DND-41 (cell line): ENCODE measurements at regions not wholly inside any gene's neighbourhood (a gene's known extent, or its start where the extent isn't known, plus 50 kb on each side); places are given as distances from the start of the nearest gene placed in this dataset.

Source experiments
- ATAC-seq: fragments of 200-7000 bp; cut with Tn5 transposase; 3 replicates; pipeline ENCODE4 v1.9.1; 2021; ENCODE audit warnings: low read depth; ENCODE audit not compliant: insufficient read depth
- DNase-seq: peaks from one replicate; pipeline ENCODE4 v3.0.0-alpha.2; 2020
- H2AFZ ChIP-seq: 2 replicates; pipeline ENCODE4 v1.6.0; 2012; ENCODE audit warnings: low read depth, low read length
- H3K27ac ChIP-seq: 2 replicates; pipeline ENCODE4 v1.5.1; 2012; ENCODE audit warnings: low read length, inconsistent platforms
- H3K27me3 ChIP-seq: fragments of 200-600 bp; sonication (generic); 2 replicates; pipeline ENCODE4 v1.6.0; 2012; ENCODE audit warnings: low read length, mild to moderate bottlenecking, inconsistent platforms; ENCODE audit not compliant: insufficient read depth, poor library complexity
- H3K36me3 ChIP-seq: 2 replicates; pipeline ENCODE4 v1.5.1; 2012; ENCODE audit warnings: low read length, inconsistent platforms; ENCODE audit not compliant: insufficient read depth
- H3K4me1 ChIP-seq: 2 replicates; pipeline ENCODE4 v1.5.1; 2012; ENCODE audit warnings: mild to moderate bottlenecking, low read length; ENCODE audit not compliant: insufficient read depth
- H3K4me2 ChIP-seq: 2 replicates; pipeline ENCODE4 v1.6.0; 2012; ENCODE audit warnings: mild to moderate bottlenecking, moderate library complexity, low read length, inconsistent platforms; ENCODE audit not compliant: insufficient read depth
- H3K4me3 ChIP-seq, 2 experiments: fragments of 200-600 bp in 1 of 2; shearing (Covaris generic) in 1 of 2; 2 replicates each; pipeline ENCODE4 v1.5.1; 2012 to 2016; ENCODE audit warnings: inconsistent platforms in 2 of 2, low read length in 2 of 2, mild to moderate bottlenecking in 2 of 2, low read depth in 1 of 2, moderate library complexity in 1 of 2
- H3K79me2 ChIP-seq: 2 replicates; pipeline ENCODE4 v1.6.0; 2012; ENCODE audit warnings: low read length, inconsistent platforms; ENCODE audit not compliant: insufficient read depth
- H3K9ac ChIP-seq: 2 replicates; pipeline ENCODE4 v1.6.0; 2012; ENCODE audit warnings: low read depth, mild to moderate bottlenecking, inconsistent platforms, low read length, moderate library complexity
- H3K9me3 ChIP-seq: 2 replicates; pipeline ENCODE4 v1.5.1; 2012; ENCODE audit warnings: low read length, moderate library complexity, mild to moderate bottlenecking, inconsistent platforms; ENCODE audit not compliant: insufficient read depth, severe bottlenecking
- H4K20me1 ChIP-seq: 2 replicates; pipeline ENCODE4 v1.6.0; 2012; ENCODE audit warnings: low read length; ENCODE audit not compliant: insufficient read depth
- EZH2 ChIP-seq: IDR thresholded peaks from 3 replicates; pipeline ENCODE4 v1.6.1; 2012; ENCODE audit warnings: borderline replicate concordance, low read depth, mild to moderate bottlenecking, moderate library complexity, low read length, inconsistent platforms; ENCODE audit not compliant: severe bottlenecking
- TF ChIP-seq, protein P1 (sequence below): IDR thresholded peaks from 2 replicates; pipeline ENCODE4 v1.5.1; 2012; ENCODE audit warnings: borderline replicate concordance, low read length, moderate library complexity, mild to moderate bottlenecking; ENCODE audit not compliant: poor library complexity, severe bottlenecking; ENCODE audit errors: extremely low read depth

DNA sequence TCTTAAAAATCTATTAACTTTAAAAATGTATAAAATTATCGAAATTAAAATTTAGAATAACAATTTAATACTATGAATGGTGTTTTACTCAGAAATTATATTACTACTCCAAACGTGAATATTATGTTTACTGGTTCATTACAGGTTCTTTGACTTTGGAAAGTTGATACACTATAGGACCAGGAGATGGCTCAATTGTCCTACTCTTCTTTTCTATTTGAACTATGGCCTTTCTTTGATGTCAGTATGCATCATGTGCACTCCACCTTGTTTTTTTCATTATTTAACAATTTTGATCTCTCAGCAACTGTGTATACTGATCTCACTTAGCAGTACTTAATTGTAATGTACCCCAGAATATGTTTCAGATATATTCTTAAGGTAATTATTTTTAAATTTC, 391.5 kb upstream of the MANEA start:
- H3K27ac ChIP-seq: no peak overlapping the region
- TF ChIP-seq, protein P1, sequence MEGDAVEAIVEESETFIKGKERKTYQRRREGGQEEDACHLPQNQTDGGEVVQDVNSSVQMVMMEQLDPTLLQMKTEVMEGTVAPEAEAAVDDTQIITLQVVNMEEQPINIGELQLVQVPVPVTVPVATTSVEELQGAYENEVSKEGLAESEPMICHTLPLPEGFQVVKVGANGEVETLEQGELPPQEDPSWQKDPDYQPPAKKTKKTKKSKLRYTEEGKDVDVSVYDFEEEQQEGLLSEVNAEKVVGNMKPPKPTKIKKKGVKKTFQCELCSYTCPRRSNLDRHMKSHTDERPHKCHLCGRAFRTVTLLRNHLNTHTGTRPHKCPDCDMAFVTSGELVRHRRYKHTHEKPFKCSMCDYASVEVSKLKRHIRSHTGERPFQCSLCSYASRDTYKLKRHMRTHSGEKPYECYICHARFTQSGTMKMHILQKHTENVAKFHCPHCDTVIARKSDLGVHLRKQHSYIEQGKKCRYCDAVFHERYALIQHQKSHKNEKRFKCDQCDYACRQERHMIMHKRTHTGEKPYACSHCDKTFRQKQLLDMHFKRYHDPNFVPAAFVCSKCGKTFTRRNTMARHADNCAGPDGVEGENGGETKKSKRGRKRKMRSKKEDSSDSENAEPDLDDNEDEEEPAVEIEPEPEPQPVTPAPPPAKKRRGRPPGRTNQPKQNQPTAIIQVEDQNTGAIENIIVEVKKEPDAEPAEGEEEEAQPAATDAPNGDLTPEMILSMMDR: no peak
- no peak for TF ChIP-seq EZH2
- no peaks in the 10 kb centered on the region for H3K36me3 ChIP-seq
- DNase-seq (no peak), ATAC-seq (no peak)
- no peaks in the 10 kb centered on the region for H4K20me1 ChIP-seq
- H3K9ac ChIP-seq: no peak overlapping the region
- H3K4me3 ChIP-seq: no peak overlapping the region
- no peaks in the 10 kb centered on the region for H3K9me3 ChIP-seq
- H3K4me1 ChIP-seq: no peaks in the 10 kb centered on the region
- no peaks in the 10 kb centered on the region for H3K79me2 ChIP-seq
- no peak overlapping the region for H3K4me2 ChIP-seq
- H3K27me3 ChIP-seq: no peaks in the 10 kb centered on the region
- H2AFZ ChIP-seq: no peak overlapping the region

DNA sequence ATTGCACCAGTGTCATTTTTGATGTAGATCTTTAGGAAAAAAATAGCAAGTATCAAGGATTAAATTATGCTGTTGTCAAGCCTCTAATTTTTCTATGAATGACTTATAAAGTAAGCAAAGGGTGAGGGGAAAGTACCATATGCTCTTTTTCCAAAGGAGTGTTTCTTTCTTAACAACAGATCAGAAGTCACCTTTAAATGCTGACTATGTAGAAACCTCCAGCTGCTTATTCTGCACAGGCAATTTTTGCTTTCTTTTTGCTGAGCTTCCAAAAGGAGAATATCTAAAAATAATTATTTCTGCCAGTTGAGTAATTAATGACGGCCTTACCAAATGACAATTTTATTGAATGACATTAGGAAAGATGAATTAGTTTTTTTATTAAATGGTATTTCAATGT, 390.6 kb upstream of the MANEA start:
- H3K4me2 ChIP-seq: no peak overlapping the region
- no peaks in the 10 kb centered on the region for H3K79me2 ChIP-seq
- no peak for DNase-seq
- no peak overlapping the region for H3K4me3 ChIP-seq
- H3K36me3 ChIP-seq: no peaks in the 10 kb centered on the region
- no peak overlapping the region for H3K27ac ChIP-seq
- H3K27me3 ChIP-seq: no peaks in the 10 kb centered on the region
- no peak overlapping the region for H3K9ac ChIP-seq
- no peak for TF ChIP-seq EZH2
- TF ChIP-seq, protein P1: no peak
- H3K4me1 ChIP-seq: no peaks in the 10 kb centered on the region
- no peaks in the 10 kb centered on the region for H4K20me1 ChIP-seq
- H3K9me3 ChIP-seq: no peaks in the 10 kb centered on the region
- H2AFZ ChIP-seq: no peak overlapping the region
- no peak for ATAC-seq

DNA sequence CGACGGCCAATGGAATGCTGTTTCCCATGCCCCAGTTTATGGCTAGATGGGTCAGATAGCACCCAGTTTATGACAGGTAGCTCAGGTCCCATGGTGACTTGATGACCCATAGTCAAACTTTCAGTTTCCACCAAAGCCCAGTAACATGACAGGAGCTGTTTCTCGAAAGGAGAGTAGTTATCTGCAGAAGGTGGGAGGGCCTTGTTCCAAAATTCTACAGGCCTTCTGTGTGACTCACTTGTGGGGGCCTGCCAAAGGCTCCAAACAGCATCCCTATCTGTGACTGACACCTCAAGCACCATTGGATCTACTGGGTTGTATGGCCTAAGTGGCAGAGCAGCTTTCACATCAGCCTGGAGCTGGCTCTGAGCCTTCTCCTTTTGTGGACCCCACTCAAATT, 379.7 kb upstream of the MANEA start:
- H3K4me2 ChIP-seq: no peak overlapping the region

More for the DNA sequence above, 379.7 kb upstream of the MANEA start:
- no peaks in the 10 kb centered on the region for H3K36me3 ChIP-seq
- H3K27me3 ChIP-seq: no peaks in the 10 kb centered on the region
- H3K4me3 ChIP-seq: no peak overlapping the region
- H3K27ac ChIP-seq: no peak overlapping the region
- TF ChIP-seq EZH2: no peak
- TF ChIP-seq, protein P1: no peak
- DNase-seq (no peak), ATAC-seq (no peak)
- no peak overlapping the region for H3K9ac ChIP-seq
- no peaks in the 10 kb centered on the region for H3K9me3 ChIP-seq
- no peaks in the 10 kb centered on the region for H3K79me2 ChIP-seq
- no peaks in the 10 kb centered on the region for H4K20me1 ChIP-seq
- H3K4me1 ChIP-seq: no peaks in the 10 kb centered on the region
- H2AFZ ChIP-seq: no peak overlapping the region
